GM18951 (cell line): ENCODE measurements at regions not wholly inside any gene's neighbourhood (a gene's known extent, or its start where the extent isn't known, plus 50 kb on each side); places are given as distances from the start of the nearest gene placed in this dataset.
"Not testable (repeated sequence)": the region's sequence is repeated elsewhere in the genome, so short reads cannot be mapped to it uniquely, and the experiment has no call there.

Source experiments
- POLR2A ChIP-seq: IDR thresholded peaks from 4 replicates; pipeline ENCODE4 v1.6.1; 2011; ENCODE audit warnings: mild to moderate bottlenecking; ENCODE audit not compliant: insufficient read length, insufficient read depth; ENCODE audit errors: extremely low read depth
- in situ Hi-C: fragments of 300-500 bp; cut with MboI; formaldehyde crosslinking; loops from one replicate; pipeline ENCODE4 v1.12.0; 2022; ENCODE audit warnings: low sequenced_read_pairs, mixed read lengths, inconsistent platforms; ENCODE audit not compliant: unreplicated experiment

- in situ Hi-C loops = no loop called here
- no peak for TF ChIP-seq POLR2A
Observed at GRCh38 chr2:52501715-52502475, 1265.7 kb upstream of the CHAC2 start.

- in situ Hi-C loops = no loop called here
- no peak for TF ChIP-seq POLR2A
Observed at GRCh38 chr2:52500561-52500960, 1267.0 kb upstream of the CHAC2 start.

- in situ Hi-C loops = no loop called here
- no peak for TF ChIP-seq POLR2A
Observed at GRCh38 chr2:52498077-52498750, 1269.4 kb upstream of the CHAC2 start.

- in situ Hi-C loops = no loop called here
- no peak for TF ChIP-seq POLR2A
Observed at GRCh38 chr2:52495816-52496215, 1271.8 kb upstream of the CHAC2 start.

GRCh38 chr2:52477166-52477565 is 1290.4 kb upstream of the CHAC2 start:
- TF ChIP-seq POLR2A = no peak
- in situ Hi-C loops = no loop called here

- no peak for TF ChIP-seq POLR2A
- in situ Hi-C loops = no loop called here
Observed at GRCh38 chr2:52475590-52475989, 1292.0 kb upstream of the CHAC2 start.

GRCh38 chr2:52474091-52474490 is 1293.5 kb upstream of the CHAC2 start:
- no peak for TF ChIP-seq POLR2A
- in situ Hi-C loops = no loop called here

GRCh38 chr2:52473526-52473925 is 1294.1 kb upstream of the CHAC2 start:
- in situ Hi-C loops = no loop called here
- TF ChIP-seq POLR2A = no peak

- in situ Hi-C loops = not testable (repeated sequence)
Observed at GRCh38 chr2:52470457-52470856, 1297.1 kb upstream of the CHAC2 start.

- no peak for TF ChIP-seq POLR2A
- in situ Hi-C loops = no loop called here
Observed at GRCh38 chr2:52467189-52467588, 1300.4 kb upstream of the CHAC2 start.

- in situ Hi-C loops = no loop called here
- TF ChIP-seq POLR2A = no peak
Observed at GRCh38 chr2:52465287-52465686, 1302.3 kb upstream of the CHAC2 start.

GRCh38 chr2:52463457-52463856 is 1304.1 kb upstream of the CHAC2 start:
- TF ChIP-seq POLR2A = no peak
- in situ Hi-C loops = no loop called here

- no peak for TF ChIP-seq POLR2A
- in situ Hi-C loops = no loop called here
Observed at GRCh38 chr2:52456561-52457377, 1310.8 kb upstream of the CHAC2 start.

- in situ Hi-C loops = no loop called here
- no peak for TF ChIP-seq POLR2A
Observed at GRCh38 chr2:52454962-52455361, 1312.6 kb upstream of the CHAC2 start.

GRCh38 chr2:52452201-52452600 is 1315.4 kb upstream of the CHAC2 start:
- TF ChIP-seq POLR2A = no peak
- in situ Hi-C loops = no loop called here
